Trophoblast cell (in vitro differentiated cells and primary cell): ENCODE measurements at regions not wholly inside any gene's neighbourhood (a gene's known extent, or its start where the extent isn't known, plus 50 kb on each side); places are given as distances from the start of the nearest gene placed in this dataset.
"Not testable (repeated sequence)": the region's sequence is repeated elsewhere in the genome, so short reads cannot be mapped to it uniquely, and the experiment has no call there.

Experiments
- DNase-seq, 2 donors: peaks; one replicate each; pipeline ENCODE4 v3.0.0-alpha.2; 2016
- H2AFZ ChIP-seq: 2 replicates; pipeline ENCODE4 v1.6.1; 2013; ENCODE audit warnings: low read length, moderate library complexity, mild to moderate bottlenecking; ENCODE audit not compliant: insufficient read depth, poor library complexity
- H2AK5ac ChIP-seq: 2 replicates; pipeline ENCODE4 v1.6.1; 2013; ENCODE audit warnings: mild to moderate bottlenecking, low read length
- H2BK120ac ChIP-seq: 2 replicates; pipeline ENCODE4 v1.6.1; 2013; ENCODE audit warnings: low read length, mild to moderate bottlenecking, moderate library complexity; ENCODE audit not compliant: insufficient read depth, poor library complexity
- H2BK12ac ChIP-seq: 2 replicates; pipeline ENCODE4 v1.6.1; 2013; ENCODE audit warnings: mild to moderate bottlenecking, low read length, moderate library complexity
- H2BK5ac ChIP-seq: 2 replicates; pipeline ENCODE4 v1.6.1; 2013; ENCODE audit warnings: low read length, low read depth, moderate library complexity, mild to moderate bottlenecking; ENCODE audit not compliant: poor library complexity
- H3K14ac ChIP-seq: 2 replicates; pipeline ENCODE4 v1.6.1; 2013; ENCODE audit warnings: mild to moderate bottlenecking, low read length
- H3K18ac ChIP-seq: 2 replicates; pipeline ENCODE4 v1.6.1; 2013; ENCODE audit warnings: mild to moderate bottlenecking, low read length
- H3K23ac ChIP-seq: 2 replicates; pipeline ENCODE4 v1.6.1; 2013; ENCODE audit warnings: low read length
- H3K27ac ChIP-seq: 2 replicates; pipeline ENCODE4 v1.5.1; 2013; ENCODE audit warnings: low read depth, mild to moderate bottlenecking, inconsistent platforms, low read length, moderate library complexity
- H3K27me3 ChIP-seq: 2 replicates; pipeline ENCODE4 v1.6.1; 2013; ENCODE audit warnings: inconsistent platforms, mild to moderate bottlenecking, low read length, moderate library complexity; ENCODE audit not compliant: insufficient read depth
- H3K36me3 ChIP-seq, 2 experiments: 1 replicate in 1 of 2; 2 replicates in 1 of 2; pipeline ENCODE4 v1.6.1; 2013; ENCODE audit warnings: low read length in 2 of 2, mild to moderate bottlenecking in 2 of 2, moderate library complexity in 1 of 2; ENCODE audit not compliant: insufficient read depth in 2 of 2, control insufficient read depth in 1 of 2
- H3K4ac ChIP-seq: 2 replicates; pipeline ENCODE4 v1.6.1; 2013; ENCODE audit warnings: low read depth, mild to moderate bottlenecking, low read length, moderate library complexity
- H3K4me1 ChIP-seq, 2 experiments: 1 replicate in 1 of 2; 2 replicates in 1 of 2; pipeline ENCODE4 v1.6.1; 2013; ENCODE audit warnings: low read length in 2 of 2, mild to moderate bottlenecking in 2 of 2, moderate library complexity in 1 of 2; ENCODE audit not compliant: insufficient read depth in 2 of 2, control insufficient read depth in 1 of 2
- H3K4me2 ChIP-seq: 2 replicates; pipeline ENCODE4 v1.6.1; 2013; ENCODE audit warnings: inconsistent platforms, mild to moderate bottlenecking, low read length, moderate library complexity
- H3K4me3 ChIP-seq: 2 replicates; pipeline ENCODE4 v1.5.1; 2013; ENCODE audit warnings: mild to moderate bottlenecking, low read depth, low read length, inconsistent platforms
- H3K79me1 ChIP-seq: one replicate; pipeline ENCODE4 v1.6.1; 2013; ENCODE audit warnings: low read length
- H3K79me2 ChIP-seq: 2 replicates; pipeline ENCODE4 v1.6.1; 2013; ENCODE audit warnings: low read length, mild to moderate bottlenecking; ENCODE audit not compliant: control insufficient read depth, insufficient read depth, poor library complexity
- H3K9ac ChIP-seq: 2 replicates; pipeline ENCODE4 v1.6.1; 2013; ENCODE audit warnings: mild to moderate bottlenecking, low read length
- H3K9me3 ChIP-seq: 2 replicates; pipeline ENCODE4 v1.6.1; 2013; ENCODE audit warnings: low read depth, mild to moderate bottlenecking, control low read depth, inconsistent platforms, low read length; ENCODE audit not compliant: insufficient read depth
- H4K12ac ChIP-seq: 2 replicates; pipeline ENCODE4 v1.6.1; 2013; ENCODE audit warnings: low read depth, mild to moderate bottlenecking, low read length, moderate library complexity
- H4K8ac ChIP-seq: 2 replicates; pipeline ENCODE4 v1.6.1; 2013; ENCODE audit warnings: low read depth, mild to moderate bottlenecking, low read length, moderate library complexity
- H4K91ac ChIP-seq: one replicate; pipeline ENCODE4 v1.6.1; 2013; ENCODE audit warnings: low read depth, mild to moderate bottlenecking, low read length, moderate library complexity
- WGBS: extraction: QIAGEN DNeasy Blood & Tissue Kit; methylation state at CpG from one replicate; pipeline ENCODE4 v1.1.7; 2013; ENCODE audit warnings: missing lambda C conversion rate; ENCODE audit not compliant: insufficient read length, insufficient coverage; ENCODE audit errors: extremely low coverage; 5-methylcytosine and 5-hydroxymethylcytosine counted together

- H3K4me2 ChIP-seq, H3K14ac ChIP-seq, H4K12ac ChIP-seq, H3K23ac ChIP-seq, H2AFZ ChIP-seq, H3K4me3 ChIP-seq, H2AK5ac ChIP-seq, H3K79me1 ChIP-seq, H4K8ac ChIP-seq, H3K9me3 ChIP-seq, H4K91ac ChIP-seq, H3K18ac ChIP-seq, H2BK5ac ChIP-seq, H3K9ac ChIP-seq, H2BK12ac ChIP-seq, H3K27me3 ChIP-seq, H3K27ac ChIP-seq, H2BK120ac ChIP-seq: not testable (repeated sequence)
- DNase-seq, result peak in 1 of 2 donors; percentile 21
- no CpG with 5 or more reads among the region's 15 CpGs for WGBS
- Histone ChIP-seq H3K79me2 (peaks cover 26% of the 10 kb centered on the region), H3K4me1 (peaks cover 21 to 33% of the 10 kb centered on the region in 2 experiments), H3K4ac (peak overlapping the region; percentile 96), H3K36me3 (peaks cover 7 to 20% of the 10 kb centered on the region in 2 experiments)
Observed at GRCh38 chr16:21507631-21508305, 91.6 kb upstream of the METTL9 start.

GRCh38 chr16:21508661-21509436 lies 90.5 kb upstream of the METTL9 start:
- H3K27ac ChIP-seq, H3K23ac ChIP-seq, H4K8ac ChIP-seq, H3K9ac ChIP-seq, H3K4me2 ChIP-seq, H4K91ac ChIP-seq, H2AFZ ChIP-seq, H2BK5ac ChIP-seq, H3K27me3 ChIP-seq, H3K9me3 ChIP-seq, H3K4me3 ChIP-seq, H3K79me1 ChIP-seq, H2AK5ac ChIP-seq, H4K12ac ChIP-seq, H2BK12ac ChIP-seq, H2BK120ac ChIP-seq, H3K18ac ChIP-seq, DNase-seq, H3K14ac ChIP-seq: not testable (repeated sequence)
- Histone ChIP-seq H3K79me2 (peaks cover 30% of the 10 kb centered on the region), H3K36me3 (peaks cover 7 to 20% of the 10 kb centered on the region in 2 experiments), H3K4ac (peak overlapping the region; percentile 71), H3K4me1 (peaks cover 26 to 41% of the 10 kb centered on the region in 2 experiments)
- no CpG with 5 or more reads among the region's 17 CpGs for WGBS

DNA sequence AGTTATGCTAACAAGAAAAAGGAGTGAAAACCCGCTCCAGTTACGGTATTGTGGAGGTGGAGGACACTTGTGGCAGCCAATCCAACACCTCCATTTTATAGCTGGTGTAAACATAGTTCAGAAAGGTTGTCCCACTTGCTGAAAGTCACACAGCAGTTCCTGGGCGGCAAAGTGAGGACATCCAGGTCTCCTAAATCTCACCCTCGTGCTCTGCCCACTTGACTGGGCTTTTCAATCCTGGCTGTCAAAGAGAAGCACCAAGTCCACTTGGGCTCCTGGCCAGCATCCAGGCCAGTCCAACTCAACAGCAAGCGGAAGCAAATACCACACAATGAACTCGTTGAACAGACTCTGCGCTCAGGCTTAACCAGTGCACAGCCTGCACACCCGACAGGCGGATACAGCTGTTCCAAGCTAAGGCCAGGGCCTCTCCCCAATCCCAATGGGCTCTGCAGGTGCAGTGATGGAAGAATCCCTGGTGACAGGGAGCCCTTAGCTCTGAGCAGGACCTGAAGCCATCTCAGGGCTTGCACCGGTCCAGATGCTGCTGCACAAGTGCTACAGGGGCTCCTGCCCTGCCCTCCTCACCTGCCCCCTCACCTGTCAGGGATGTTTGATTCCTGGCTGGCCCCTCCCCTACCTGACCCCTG lies 89.8 kb upstream of the METTL9 start:
- not testable (repeated sequence) for H3K14ac ChIP-seq, H2BK12ac ChIP-seq, H3K23ac ChIP-seq, H2BK120ac ChIP-seq, H2BK5ac ChIP-seq, H3K9ac ChIP-seq, DNase-seq, H3K27ac ChIP-seq, H4K91ac ChIP-seq, H4K8ac ChIP-seq, H3K4me2 ChIP-seq, H3K4me3 ChIP-seq, H2AK5ac ChIP-seq, H2AFZ ChIP-seq, H4K12ac ChIP-seq, H3K27me3 ChIP-seq, H3K9me3 ChIP-seq, H3K79me1 ChIP-seq, H3K18ac ChIP-seq
- H3K4ac ChIP-seq, result peak overlapping the region; percentile 87
- no CpG with 5 or more reads among the region's 10 CpGs for WGBS
- peaks cover 7 to 20% of the 10 kb centered on the region in 2 experiments for H3K36me3 ChIP-seq
- peaks cover 34% of the 10 kb centered on the region for H3K79me2 ChIP-seq
- peaks cover 30 to 47% of the 10 kb centered on the region in 2 experiments for H3K4me1 ChIP-seq

DNA sequence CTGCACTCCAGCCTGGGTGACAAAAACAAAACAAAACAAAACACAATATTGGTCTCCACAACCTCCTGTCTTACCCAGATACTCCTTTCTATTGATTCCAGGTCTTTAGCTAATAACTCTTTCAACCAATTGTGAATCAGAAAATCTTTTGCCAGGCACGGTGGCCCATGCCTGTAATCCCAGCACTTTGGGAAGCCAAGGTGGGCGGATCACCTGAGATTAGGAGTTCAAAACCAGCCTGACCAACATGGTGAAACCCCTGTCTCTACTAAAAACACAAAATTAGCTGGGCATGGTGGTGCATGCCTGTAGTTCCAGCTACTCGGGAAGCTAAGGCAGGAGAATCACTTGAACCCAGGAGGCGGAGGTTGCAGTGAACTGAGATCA lies 88.5 kb upstream of the METTL9 start:
- no CpG with 5 or more reads among the region's 4 CpGs for WGBS
- not testable (repeated sequence) for H2BK120ac ChIP-seq

More for the DNA sequence above, 88.5 kb upstream of the METTL9 start:
- H3K18ac ChIP-seq, H4K12ac ChIP-seq, H3K9ac ChIP-seq, H3K23ac ChIP-seq, H3K79me1 ChIP-seq, H4K8ac ChIP-seq, H4K91ac ChIP-seq, H3K27me3 ChIP-seq, H3K4me2 ChIP-seq, H3K9me3 ChIP-seq, H3K4me3 ChIP-seq, H3K27ac ChIP-seq, H3K14ac ChIP-seq, H2BK12ac ChIP-seq, H2AK5ac ChIP-seq, H2AFZ ChIP-seq, DNase-seq, H2BK5ac ChIP-seq: not testable (repeated sequence)
- peak overlapping the region; percentile 87 for H3K4ac ChIP-seq
- H3K36me3 ChIP-seq, result peaks cover 9 to 20% of the 10 kb centered on the region in 2 experiments
- peaks cover 36% of the 10 kb centered on the region for H3K79me2 ChIP-seq
- H3K4me1 ChIP-seq, result peaks cover 30 to 51% of the 10 kb centered on the region in 2 experiments
